ENCODE measurements at regions not wholly inside any gene's neighbourhood (a gene's known extent, or its start where the extent isn't known, plus 50 kb on each side); places are given as distances from the start of the nearest gene placed in this dataset.
"Not testable (repeated sequence)": the region's sequence is repeated elsewhere in the genome, so short reads cannot be mapped to it uniquely, and the experiment has no call there.

- Histone ChIP-seq H3K4me3 (ENCODE audit: low read length) (no peak overlapping the region), H3K27me3 (ENCODE audit: control insufficient read depth, insufficient read depth) (no peaks in the 10 kb centered on the region), H3K4me1 (ENCODE audit: control insufficient read depth, insufficient read depth, low read length) (no peaks in the 10 kb centered on the region), H3K9me3 (ENCODE audit: control insufficient read depth, low read length) (no peaks in the 10 kb centered on the region), H3K27ac (ENCODE audit: low read length) (no peak overlapping the region)
- 15% methylated on average over 2 of the region's 2 CpGs for WGBS
- ATAC-seq (no peak), DNase-seq (no peak)
- intact Hi-C loops (cut with DNase I), result loop anchor here (5.0 to 10.0 kb wide), 3 partner anchors 33 to 1063 kb away; no protein-coding TSS in a partner anchor
Observed at GRCh38 chr7:12490107-12490688, 80.3 kb upstream of the SCIN start.

GRCh38 chr7:12490940-12491339 is 79.6 kb upstream of the SCIN start:
- no peak overlapping the region for H3K27ac ChIP-seq (ENCODE audit: low read length)
- ATAC-seq (no peak), DNase-seq (no peak)
- no peak overlapping the region for H3K4me3 ChIP-seq (ENCODE audit: low read length)
- 74% methylated on average over 2 of the region's 2 CpGs for WGBS
- no peaks in the 10 kb centered on the region for H3K27me3 ChIP-seq (ENCODE audit: control insufficient read depth, insufficient read depth)
- H3K4me1 ChIP-seq (ENCODE audit: control insufficient read depth, insufficient read depth, low read length), result no peaks in the 10 kb centered on the region
- intact Hi-C loops (cut with DNase I), result loop anchor here (5.0 to 10.0 kb wide), 3 partner anchors 34 to 1064 kb away; no protein-coding TSS in a partner anchor
- H3K9me3 ChIP-seq (ENCODE audit: control insufficient read depth, low read length), result no peaks in the 10 kb centered on the region

DNA sequence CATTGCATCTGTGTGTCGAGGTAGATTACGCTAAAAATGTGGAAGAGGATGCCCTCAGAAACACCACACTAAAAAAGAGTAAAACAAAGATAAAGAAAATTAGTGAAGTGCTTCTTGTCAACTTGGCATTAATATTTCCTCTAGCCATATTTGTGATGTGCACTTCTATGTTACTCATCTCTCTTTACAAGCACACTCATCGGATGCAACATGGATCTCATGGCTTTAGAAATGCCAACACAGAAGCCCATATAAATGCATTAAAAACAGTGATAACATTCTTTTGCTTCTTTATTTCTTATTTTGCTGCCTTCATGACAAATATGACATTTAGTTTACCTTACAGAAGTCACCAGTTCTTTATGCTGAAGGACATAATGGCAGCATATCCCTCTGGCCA is 79.0 kb upstream of the SCIN start:
- intact Hi-C loops (cut with DNase I), result loop anchor here (5.0 to 10.0 kb wide), 3 partner anchors 34 to 1064 kb away; no protein-coding TSS in a partner anchor
- Histone ChIP-seq H3K4me3 (ENCODE audit: low read length) (no peak overlapping the region), H3K27ac (ENCODE audit: low read length) (no peak overlapping the region), H3K27me3 (ENCODE audit: control insufficient read depth, insufficient read depth) (no peaks in the 10 kb centered on the region), H3K4me1 (ENCODE audit: control insufficient read depth, insufficient read depth, low read length) (no peaks in the 10 kb centered on the region), H3K9me3 (ENCODE audit: control insufficient read depth, low read length) (no peaks in the 10 kb centered on the region)
- DNase-seq (no peak), ATAC-seq (no peak)
- 92% methylated on average over 3 of the region's 3 CpGs for WGBS

DNA sequence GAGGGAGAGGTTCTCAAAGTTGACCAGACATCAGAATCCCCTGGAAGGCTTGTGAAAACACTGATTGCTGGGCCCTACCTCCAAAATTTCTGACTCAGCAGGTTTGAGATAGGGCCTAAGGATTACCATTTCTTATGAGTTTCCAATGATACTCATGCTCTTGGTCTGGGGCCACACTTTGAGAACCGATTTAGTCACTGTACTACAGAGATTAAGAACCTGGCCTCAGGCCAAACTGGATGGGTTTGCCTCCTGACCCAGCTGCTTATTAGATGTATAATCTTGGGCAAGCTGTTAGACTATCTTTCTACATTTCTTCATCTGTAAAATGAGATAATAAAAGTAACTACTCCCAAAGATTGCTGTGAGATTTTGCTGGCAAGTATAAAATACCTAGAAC is 77.1 kb upstream of the SCIN start:
- 6% methylated on average over 1 of the region's 1 CpG for WGBS
- DNase-seq (no peak), ATAC-seq (no peak)
- Histone ChIP-seq H3K4me3 (ENCODE audit: low read length) (no peak overlapping the region), H3K27ac (ENCODE audit: low read length) (no peak overlapping the region), H3K27me3 (ENCODE audit: control insufficient read depth, insufficient read depth) (no peaks in the 10 kb centered on the region), H3K9me3 (ENCODE audit: control insufficient read depth, low read length) (no peaks in the 10 kb centered on the region), H3K4me1 (ENCODE audit: control insufficient read depth, insufficient read depth, low read length) (no peaks in the 10 kb centered on the region)
- intact Hi-C loops (cut with DNase I), result loop anchor here (5.0 to 10.0 kb wide), 3 partner anchors 36 to 1066 kb away; no protein-coding TSS in a partner anchor

GRCh38 chr7:12493863-12494686 is 76.4 kb upstream of the SCIN start:
- ATAC-seq, result no peak
- 57% methylated on average over 2 of the region's 2 CpGs for WGBS
- no peak overlapping the region for H3K27ac ChIP-seq (ENCODE audit: low read length)

GRCh38 chr7:12494687-12495024 is 75.9 kb upstream of the SCIN start:
- Histone ChIP-seq H3K27ac (ENCODE audit: low read length) (no peak overlapping the region), H3K4me3 (ENCODE audit: low read length) (no peak overlapping the region), H3K27me3 (ENCODE audit: control insufficient read depth, insufficient read depth) (no peaks in the 10 kb centered on the region), H3K9me3 (ENCODE audit: control insufficient read depth, low read length) (no peaks in the 10 kb centered on the region), H3K4me1 (ENCODE audit: control insufficient read depth, insufficient read depth, low read length) (no peaks in the 10 kb centered on the region)
- WGBS, result 88% methylated on average over 3 of the region's 3 CpGs
- intact Hi-C loops (cut with DNase I), result loop anchor here (5.0 to 10.0 kb wide), 3 partner anchors 37 to 1067 kb away; no protein-coding TSS in a partner anchor
- no peak for DNase-seq
- ATAC-seq, result no peak

More at GRCh38 chr7:12493863-12494686, 76.4 kb upstream of the SCIN start:
- intact Hi-C loops (cut with DNase I), result loop anchor here (5.0 to 10.0 kb wide), 3 partner anchors 37 to 1067 kb away; no protein-coding TSS in a partner anchor
- no peaks in the 10 kb centered on the region for H3K4me1 ChIP-seq (ENCODE audit: control insufficient read depth, insufficient read depth, low read length)
- no peaks in the 10 kb centered on the region for H3K9me3 ChIP-seq (ENCODE audit: control insufficient read depth, low read length)
- H3K27me3 ChIP-seq (ENCODE audit: control insufficient read depth, insufficient read depth), result no peaks in the 10 kb centered on the region
- H3K4me3 ChIP-seq (ENCODE audit: low read length), result no peak overlapping the region
- DNase-seq, result no peak

DNA sequence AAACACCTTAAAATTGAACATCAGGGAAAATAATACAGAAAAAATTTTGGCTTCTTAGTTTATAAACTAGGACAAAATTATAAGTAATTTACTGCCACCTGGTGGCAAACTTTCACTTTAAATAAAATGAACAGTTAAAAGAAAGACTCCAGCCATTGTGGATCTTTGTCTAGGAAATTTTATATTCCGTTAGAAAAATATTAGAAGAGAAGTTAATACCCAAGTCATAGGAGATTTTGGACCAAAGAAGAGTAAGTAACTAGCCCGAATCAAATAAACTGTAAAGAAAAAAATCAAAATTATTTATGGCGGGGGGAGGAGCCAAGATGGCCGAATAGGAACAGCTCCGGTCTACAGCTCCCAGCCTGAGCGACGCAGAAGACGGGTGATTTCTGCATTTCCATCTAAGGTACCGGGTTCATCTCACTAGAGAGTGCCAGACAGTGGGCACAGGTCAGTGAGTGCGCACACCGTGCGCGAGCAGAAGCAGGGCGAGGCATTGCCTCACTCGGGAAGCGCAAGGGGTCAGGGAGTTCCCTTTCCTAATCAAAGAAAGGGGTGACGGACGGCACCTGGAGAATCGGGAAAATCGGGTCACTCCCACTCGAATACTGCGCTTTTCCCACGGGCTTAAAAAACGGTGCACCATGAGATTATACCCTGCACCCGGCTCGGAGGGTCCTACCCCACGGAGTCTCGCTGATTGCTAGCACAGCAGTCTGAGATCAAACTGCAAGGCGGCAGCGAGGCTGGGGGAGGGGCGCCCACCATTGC is 73.4 kb upstream of the SCIN start:
- intact Hi-C loops (cut with DNase I), result loop anchor here in 1 of 4 donors (10.0 kb wide), 1 partner anchor 62 kb away; no protein-coding TSS in a partner anchor
- DNase-seq; H3K4me3 ChIP-seq (ENCODE audit: low read length); H3K27ac ChIP-seq (ENCODE audit: low read length); H3K27me3 ChIP-seq (ENCODE audit: control insufficient read depth, insufficient read depth); H3K4me1 ChIP-seq (ENCODE audit: control insufficient read depth, insufficient read depth, low read length); ATAC-seq; H3K9me3 ChIP-seq (ENCODE audit: control insufficient read depth, low read length): not testable (repeated sequence)
- WGBS, result 80% methylated on average over 24 of the region's 31 CpGs

DNA sequence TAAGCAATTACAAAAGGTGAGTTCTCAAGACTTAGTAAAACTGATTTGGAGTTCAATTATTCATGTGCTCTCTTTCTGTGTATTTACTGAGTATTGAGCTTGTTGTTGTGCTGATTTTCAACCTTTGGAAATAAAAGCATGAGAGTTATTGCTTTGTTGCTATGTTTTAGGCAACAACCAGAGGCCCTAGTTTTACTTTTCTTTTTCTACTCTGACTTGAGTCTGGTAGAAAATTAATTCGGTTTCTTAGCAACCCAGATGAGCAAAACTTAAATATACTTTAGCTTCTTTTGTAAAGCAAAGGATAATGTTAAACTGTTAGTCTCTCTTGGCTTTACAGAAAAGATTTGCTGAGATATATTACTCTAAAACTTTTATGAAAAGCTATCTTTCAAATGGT is 66.4 kb upstream of the SCIN start:
- Histone ChIP-seq H3K9me3 (ENCODE audit: control insufficient read depth, low read length) (no peaks in the 10 kb centered on the region), H3K27me3 (ENCODE audit: control insufficient read depth, insufficient read depth) (no peaks in the 10 kb centered on the region), H3K27ac (ENCODE audit: low read length) (no peak overlapping the region), H3K4me3 (ENCODE audit: low read length) (no peak overlapping the region), H3K4me1 (ENCODE audit: control insufficient read depth, insufficient read depth, low read length) (no peaks in the 10 kb centered on the region)
- intact Hi-C loops (cut with DNase I), result no loop called here
- no peak for DNase-seq
- WGBS, result 46% methylated on average over 1 of the region's 1 CpG
- no peak for ATAC-seq

GRCh38 chr7:12508005-12508404 is 62.5 kb upstream of the SCIN start:
- no peak overlapping the region for H3K27ac ChIP-seq (ENCODE audit: low read length)
- ATAC-seq (no peak), DNase-seq (no peak)
- H3K27me3 ChIP-seq (ENCODE audit: control insufficient read depth, insufficient read depth), result no peaks in the 10 kb centered on the region
- H3K4me1 ChIP-seq (ENCODE audit: control insufficient read depth, insufficient read depth, low read length), result no peaks in the 10 kb centered on the region
- no peaks in the 10 kb centered on the region for H3K9me3 ChIP-seq (ENCODE audit: control insufficient read depth, low read length)
- intact Hi-C loops (cut with DNase I), result no loop called here
- WGBS, result 75% methylated on average over 3 of the region's 3 CpGs
- no peak overlapping the region for H3K4me3 ChIP-seq (ENCODE audit: low read length)

GRCh38 chr7:12508554-12508953 is 62.0 kb upstream of the SCIN start:
- Histone ChIP-seq H3K27ac (ENCODE audit: low read length) (no peak overlapping the region), H3K4me1 (ENCODE audit: control insufficient read depth, insufficient read depth, low read length) (no peaks in the 10 kb centered on the region), H3K4me3 (ENCODE audit: low read length) (no peak overlapping the region), H3K9me3 (ENCODE audit: control insufficient read depth, low read length) (no peaks in the 10 kb centered on the region), H3K27me3 (ENCODE audit: control insufficient read depth, insufficient read depth) (no peaks in the 10 kb centered on the region)
- WGBS, result 87% methylated on average over 2 of the region's 2 CpGs
- no peak for ATAC-seq
- intact Hi-C loops (cut with DNase I), result no loop called here
- DNase-seq, result no peak

DNA sequence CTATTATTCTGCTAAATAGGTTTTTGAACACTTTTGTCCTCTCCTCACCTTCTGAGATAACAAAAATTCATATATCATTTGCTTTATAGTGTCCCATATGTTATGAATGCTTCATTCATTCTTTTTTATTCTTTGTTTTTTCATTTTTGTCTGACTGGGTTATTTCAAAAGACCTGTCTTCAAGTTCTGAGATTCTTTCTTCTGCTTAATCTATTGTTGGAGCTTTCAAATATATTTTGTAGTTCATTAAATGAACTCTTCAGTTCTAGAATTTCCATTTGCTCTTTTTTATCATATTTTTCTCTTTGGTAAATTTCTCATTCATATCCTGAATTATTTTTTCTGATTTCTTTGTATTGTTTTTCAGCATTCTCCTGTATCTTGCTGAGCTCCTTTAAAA is 53.1 kb upstream of the SCIN start:
- ATAC-seq, result no peak
- Histone ChIP-seq H3K27ac (ENCODE audit: low read length) (no peak overlapping the region), H3K4me3 (ENCODE audit: low read length) (no peak overlapping the region), H3K27me3 (ENCODE audit: control insufficient read depth, insufficient read depth) (no peaks in the 10 kb centered on the region), H3K9me3 (ENCODE audit: control insufficient read depth, low read length) (peaks cover 2% of the 10 kb centered on the region), H3K4me1 (ENCODE audit: control insufficient read depth, insufficient read depth, low read length) (no peaks in the 10 kb centered on the region)
- intact Hi-C loops (cut with DNase I), result no loop called here
- DNase-seq, result no peak
